Hepatic stellate cell (primary cell): ENCODE measurements at regions not wholly inside any gene's neighbourhood (a gene's known extent, or its start where the extent isn't known, plus 50 kb on each side); places are given as distances from the start of the nearest gene placed in this dataset.

Experiments used
- DNase-seq: peaks from one replicate; pipeline ENCODE4 v3.0.0; 2011; ENCODE audit warnings: low spot score

DNA sequence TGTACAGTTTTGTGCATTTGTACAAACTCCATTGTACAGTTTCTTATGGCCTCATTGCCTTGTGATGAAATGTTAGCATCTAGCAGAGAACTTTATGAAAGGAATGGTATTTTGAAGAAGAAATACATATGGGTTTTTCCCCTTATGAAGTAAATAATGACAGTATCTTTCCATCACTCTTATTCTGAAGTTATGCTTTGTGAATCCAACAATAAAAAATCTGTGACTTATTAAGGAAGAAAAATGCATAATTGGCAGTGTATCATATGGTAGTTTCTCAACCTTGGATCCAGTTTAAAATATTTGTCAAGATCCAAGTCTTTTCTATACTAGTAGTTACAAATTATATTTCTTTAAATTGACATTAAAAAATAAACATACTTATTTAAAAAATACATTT is 859.1 kb upstream of the FLRT2 start:
- no peak for DNase-seq

DNA sequence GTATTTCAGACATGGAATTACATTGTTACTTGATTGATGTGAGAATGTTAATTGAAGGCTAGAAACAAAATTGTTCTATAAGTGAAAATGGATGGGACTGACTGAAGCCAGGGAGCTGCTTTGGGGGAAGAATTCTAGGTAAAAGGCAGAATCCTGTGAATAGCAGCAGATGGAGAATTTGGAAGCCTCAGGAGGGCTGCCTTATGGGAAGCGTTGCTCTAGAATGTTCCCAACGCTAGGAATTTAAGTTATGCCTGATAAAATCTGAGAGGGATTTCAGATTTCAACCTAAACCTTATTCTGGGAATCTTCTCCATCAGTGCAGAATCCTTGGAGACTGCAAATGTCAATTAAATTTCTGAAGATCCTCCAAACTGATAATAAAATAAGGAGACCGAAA is 858.2 kb upstream of the FLRT2 start:
- DNase-seq: no peak

GRCh38 chr14:84674636-84675035 is 855.3 kb upstream of the FLRT2 start:
- DNase-seq: no peak

- DNase-seq: no peak
These were observed 843.4 kb upstream of the FLRT2 start for GRCh38 chr14:84686550-84686949.

- DNase-seq: no peak
These were observed 841.5 kb upstream of the FLRT2 start for GRCh38 chr14:84688297-84689025.

- DNase-seq: no peak
These were observed 835.8 kb upstream of the FLRT2 start for GRCh38 chr14:84694161-84694560.

DNA sequence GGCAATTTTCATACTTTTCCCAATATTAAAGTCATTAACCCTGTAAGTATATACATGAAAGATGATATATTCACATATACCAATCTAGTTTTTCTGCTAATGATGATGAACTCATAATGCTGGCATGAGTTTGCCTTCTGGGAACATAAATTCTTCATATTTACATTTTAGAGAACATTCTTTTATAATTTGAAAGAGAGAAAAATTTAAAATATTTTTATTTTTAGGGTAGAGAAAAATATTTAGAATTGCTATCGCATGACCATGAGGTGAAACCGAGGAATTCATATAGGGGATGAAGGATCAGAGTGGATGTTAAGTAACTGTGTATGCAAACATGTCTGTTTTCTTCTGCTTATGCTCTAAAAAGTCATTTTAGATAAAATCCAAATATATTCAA is 825.3 kb upstream of the FLRT2 start:
- DNase-seq: no peak

DNA sequence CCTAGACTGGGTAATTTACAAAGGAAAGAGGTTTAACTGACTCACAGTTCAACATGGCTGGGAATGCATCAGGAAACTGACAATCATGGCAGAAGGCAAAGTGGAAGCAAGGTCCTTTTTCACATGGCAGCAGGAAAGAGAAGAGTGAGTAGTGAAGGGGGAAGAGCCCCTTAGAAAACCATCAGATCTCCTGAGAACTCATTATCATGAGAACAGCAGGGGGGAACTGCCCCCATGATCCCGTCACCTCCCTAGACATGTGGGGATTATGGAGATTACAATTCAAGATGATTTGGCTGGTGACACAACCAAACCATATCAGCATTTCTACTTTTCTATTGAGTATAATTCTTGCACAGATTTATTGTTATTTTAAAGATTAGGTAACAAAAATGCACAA is 822.1 kb upstream of the FLRT2 start:
- DNase-seq: no peak

DNA sequence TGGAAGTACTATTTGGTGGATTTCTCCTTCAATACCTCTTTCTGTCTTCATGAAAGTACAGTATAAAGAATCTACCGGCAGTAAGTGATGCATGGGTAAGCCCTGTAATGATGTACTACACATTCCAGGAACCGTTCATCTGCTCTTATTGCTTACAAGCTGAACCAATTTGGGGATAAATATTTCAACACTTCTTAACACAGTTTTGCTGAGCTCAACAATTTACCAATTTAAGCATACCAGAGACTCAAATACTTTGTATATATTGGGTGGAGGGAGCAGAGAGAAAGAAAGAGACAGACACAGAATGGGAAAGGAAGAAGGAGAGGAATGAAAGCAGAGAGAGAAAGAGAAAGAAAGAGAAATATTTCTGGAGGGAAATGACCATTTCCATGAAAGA is 821.1 kb upstream of the FLRT2 start:
- no peak for DNase-seq

GRCh38 chr14:84726471-84726870 is 803.5 kb upstream of the FLRT2 start:
- no peak for DNase-seq

- DNase-seq: no peak
These were observed 780.6 kb upstream of the FLRT2 start for GRCh38 chr14:84749191-84749955.

GRCh38 chr14:84750284-84750683 is 779.7 kb upstream of the FLRT2 start:
- no peak for DNase-seq

- DNase-seq: no peak
These were observed 779.0 kb upstream of the FLRT2 start for GRCh38 chr14:84750763-84751554.

DNA sequence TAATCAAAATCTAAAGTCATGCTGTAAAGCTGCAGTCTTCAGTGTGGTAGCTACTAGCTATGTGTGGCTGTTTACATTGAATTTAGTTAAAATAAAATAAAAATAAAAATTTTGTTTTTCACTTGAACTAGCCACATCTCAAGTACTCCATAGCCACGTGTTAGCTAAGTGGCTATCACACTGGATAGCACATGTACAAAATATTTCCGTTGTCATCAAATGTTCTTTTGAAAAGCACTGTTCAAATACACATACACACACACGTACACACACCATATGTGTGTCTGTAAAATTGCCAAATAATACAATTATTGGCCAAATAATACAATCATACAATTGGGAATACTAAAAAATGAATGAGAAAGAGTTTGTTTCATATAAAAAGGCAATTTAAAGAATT is 778.2 kb upstream of the FLRT2 start:
- no peak for DNase-seq

- DNase-seq: no peak
These were observed 769.3 kb upstream of the FLRT2 start for GRCh38 chr14:84760489-84761126.

DNA sequence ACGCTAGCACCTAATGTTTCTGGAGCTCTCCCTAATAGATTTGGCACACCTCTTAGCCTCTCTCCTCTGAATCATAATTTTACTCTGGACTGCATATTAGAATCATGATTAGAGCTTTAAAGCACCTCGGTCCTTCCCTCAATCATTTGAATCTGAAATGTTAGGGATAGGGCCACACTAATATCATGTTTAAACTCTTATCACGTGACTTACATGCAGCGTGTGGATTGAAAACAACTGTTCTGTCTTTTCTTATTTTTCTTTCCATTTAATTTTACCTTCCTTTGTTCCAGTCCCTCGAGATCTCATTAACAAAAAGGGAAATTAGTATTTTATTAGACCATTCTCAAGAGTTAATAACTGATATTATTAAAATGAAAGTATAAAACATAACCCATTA is 762.5 kb upstream of the FLRT2 start:
- DNase-seq: no peak

GRCh38 chr14:84770030-84770429 is 759.9 kb upstream of the FLRT2 start:
- DNase-seq: no peak

- no peak for DNase-seq
These were observed 752.6 kb upstream of the FLRT2 start for GRCh38 chr14:84777356-84777755.

GRCh38 chr14:84782902-84783301 is 747.0 kb upstream of the FLRT2 start:
- no peak for DNase-seq

DNA sequence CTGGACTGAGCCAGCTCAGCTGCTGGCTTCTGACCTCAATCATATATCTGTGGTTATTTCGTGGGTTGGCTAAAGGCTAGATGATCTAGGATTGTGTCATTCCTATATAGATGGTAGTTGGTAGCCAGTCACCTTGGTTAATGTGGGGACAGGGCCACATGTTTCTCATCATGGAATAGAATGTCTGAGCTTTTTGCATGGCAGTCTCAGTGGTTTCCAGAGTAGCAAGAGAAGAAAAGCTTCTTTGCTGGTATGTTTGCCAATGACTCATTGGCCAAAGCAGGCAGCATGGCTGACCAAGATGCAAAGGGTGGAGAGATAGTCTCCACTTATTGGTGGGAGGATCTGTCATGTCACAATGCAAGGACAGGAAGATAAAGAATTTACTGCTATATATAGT is 746.4 kb upstream of the FLRT2 start:
- DNase-seq: no peak

- DNase-seq: no peak
These were observed 743.9 kb upstream of the FLRT2 start for GRCh38 chr14:84785996-84786395.

DNA sequence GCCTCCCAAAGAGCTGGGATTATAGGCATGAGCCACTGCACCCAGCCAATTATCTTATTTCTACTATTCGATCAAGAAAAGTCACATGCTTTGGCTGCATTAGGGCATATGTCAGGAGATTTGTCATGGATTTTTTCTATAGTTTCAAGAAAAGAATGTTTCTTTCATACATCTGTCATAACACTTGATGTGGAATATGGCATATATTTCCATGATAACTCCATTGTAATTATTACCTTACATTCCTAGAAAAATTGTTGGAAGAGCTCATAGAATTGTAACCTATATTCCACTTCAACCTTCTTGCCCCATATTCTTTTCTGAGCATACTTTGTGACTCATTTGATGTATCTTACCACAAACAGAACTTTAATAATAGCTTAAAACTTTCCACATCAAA is 740.9 kb upstream of the FLRT2 start:
- DNase-seq: no peak
